IPS-NIHi11 (cell line): ENCODE measurements at regions not wholly inside any gene's neighbourhood (a gene's known extent, or its start where the extent isn't known, plus 50 kb on each side); places are given as distances from the start of the nearest gene placed in this dataset.
"Not testable (repeated sequence)": the region's sequence is repeated elsewhere in the genome, so short reads cannot be mapped to it uniquely, and the experiment has no call there.

Experiments
- DNase-seq: peaks from one replicate; pipeline ENCODE4 v3.0.0; 2012; ENCODE audit warnings: mixed read lengths, low spot score

- peak; percentile 57 for DNase-seq
Measured at GRCh38 chr4:133320576-133321170, 171.6 kb downstream of the PCDH10 start.

- no peak for DNase-seq
Measured at GRCh38 chr4:133316909-133317308, 167.8 kb downstream of the PCDH10 start.

GRCh38 chr4:133314991-133315390, 165.9 kb downstream of the PCDH10 start:
- no peak for DNase-seq

DNA sequence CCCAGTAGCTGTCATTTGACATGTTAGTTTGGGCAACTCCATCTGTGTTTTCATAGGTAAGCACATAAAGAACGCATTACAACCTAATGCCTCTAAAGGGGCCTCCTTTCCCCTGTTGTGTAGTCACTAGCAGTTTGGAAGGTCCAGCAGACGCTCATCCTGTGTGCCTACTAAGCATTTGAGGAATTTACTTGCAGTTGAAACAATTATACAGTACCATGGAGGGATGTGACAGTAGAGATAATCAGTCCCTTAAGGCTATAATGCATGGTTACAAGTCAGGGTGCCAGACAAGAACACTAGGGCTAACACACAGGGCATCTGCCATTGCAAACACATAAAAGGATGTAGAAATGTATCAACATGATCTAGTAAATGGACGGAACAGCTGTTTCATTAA, 138.3 kb downstream of the PCDH10 start:
- no peak for DNase-seq

DNA sequence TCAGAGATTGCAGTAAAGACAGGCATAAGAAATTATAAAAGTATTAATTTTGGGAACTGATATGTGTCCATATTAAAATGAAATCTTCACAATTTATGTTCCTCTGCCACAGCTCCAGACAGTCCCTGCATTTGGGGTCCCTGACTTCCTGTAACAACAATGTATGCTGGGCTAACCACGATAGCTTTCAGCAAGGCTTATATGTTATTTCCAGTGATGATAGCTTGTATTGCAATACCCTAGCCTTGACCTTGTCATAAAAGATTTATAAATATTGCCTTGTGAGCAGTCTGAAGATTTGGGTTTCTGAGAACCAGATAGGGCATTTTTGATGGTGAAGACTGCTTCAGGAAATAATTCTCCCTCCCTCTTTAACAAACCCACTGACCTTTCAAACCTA, 129.5 kb downstream of the PCDH10 start:
- no peak for DNase-seq

GRCh38 chr4:133277940-133278339, 128.8 kb downstream of the PCDH10 start:
- DNase-seq, result not testable (repeated sequence)

DNA sequence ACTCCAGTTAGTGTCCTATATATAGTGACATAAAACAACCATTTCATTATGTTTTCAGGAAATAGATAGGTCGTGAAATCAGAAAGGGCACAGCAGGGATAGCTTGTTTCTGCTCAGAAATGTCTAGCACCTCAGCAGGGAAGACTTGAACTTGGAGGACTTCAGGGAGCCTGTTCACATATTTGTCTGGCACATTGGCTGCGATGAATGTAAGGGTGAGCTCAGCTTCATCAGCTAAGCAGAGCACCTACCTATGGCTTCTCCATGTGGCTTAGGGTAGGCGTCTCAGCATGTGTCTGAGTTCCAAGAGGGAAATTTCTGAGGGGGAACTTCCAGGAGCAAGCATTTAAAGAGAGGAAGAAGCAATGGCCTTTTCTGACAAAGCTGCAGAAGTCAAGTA, 126.2 kb downstream of the PCDH10 start:
- no peak for DNase-seq

DNA sequence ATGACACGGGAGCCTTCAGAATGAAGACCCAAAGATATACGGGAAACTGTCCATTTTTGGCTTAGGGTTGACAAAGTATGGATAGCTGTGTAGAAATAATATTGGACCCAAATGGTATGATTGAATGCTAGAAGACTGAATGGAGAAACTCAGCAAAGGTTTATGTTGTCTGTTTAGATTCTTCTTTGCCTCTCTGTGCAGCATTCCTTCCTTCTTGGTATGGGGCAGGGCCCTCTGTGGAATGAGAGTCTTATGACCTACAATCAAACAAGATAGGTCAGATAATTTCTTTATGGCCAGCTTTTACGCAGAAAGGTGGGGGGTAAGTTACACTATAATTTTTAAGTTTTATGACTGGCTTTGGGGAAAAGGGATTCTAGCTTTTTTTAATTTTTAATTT, 124.3 kb downstream of the PCDH10 start:
- DNase-seq, result no peak

- no peak for DNase-seq
Measured at GRCh38 chr4:133270021-133270570, 121.0 kb downstream of the PCDH10 start.

GRCh38 chr4:133268205-133268604, 119.1 kb downstream of the PCDH10 start:
- no peak for DNase-seq

DNA sequence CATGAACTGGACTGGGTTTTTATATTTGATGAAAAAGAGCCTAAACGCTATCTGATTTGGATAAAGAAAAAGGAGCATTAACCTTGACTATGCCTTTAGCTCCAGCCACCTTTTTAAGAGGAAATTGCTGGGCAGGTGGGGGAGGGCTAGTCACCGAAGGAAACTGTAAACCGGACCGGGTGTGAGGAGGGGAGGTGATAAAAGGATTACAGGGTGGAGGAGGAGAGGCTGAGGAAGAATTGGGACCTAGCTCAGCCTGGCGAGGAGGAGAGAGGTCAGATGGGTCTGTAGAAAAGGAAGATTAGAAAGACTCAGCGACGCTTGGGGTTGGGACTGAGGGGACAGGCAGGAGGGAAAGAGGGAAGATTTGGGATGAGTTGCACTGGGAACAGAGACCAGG, 118.4 kb downstream of the PCDH10 start:
- not testable (repeated sequence) for DNase-seq

DNA sequence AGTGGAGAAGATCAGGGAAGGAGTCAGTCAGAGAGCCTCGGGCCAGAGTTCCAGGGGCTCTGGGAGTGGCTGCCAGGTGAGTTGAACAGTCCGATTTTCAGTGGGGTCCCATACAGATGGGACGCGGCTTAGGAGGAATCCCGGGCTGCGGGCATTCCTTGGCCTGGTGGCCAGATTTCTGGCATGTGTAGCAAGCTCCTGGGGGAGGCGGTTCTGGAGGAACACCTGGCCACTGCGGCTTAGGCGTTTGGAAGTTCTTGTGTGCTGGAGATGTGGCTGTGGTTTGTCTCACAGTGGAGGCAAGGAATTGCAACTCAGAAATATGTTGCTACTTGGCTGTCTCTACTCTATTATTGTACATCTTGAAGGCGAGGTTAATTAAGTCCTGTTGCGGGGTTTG, 117.9 kb downstream of the PCDH10 start:
- not testable (repeated sequence) for DNase-seq

- not testable (repeated sequence) for DNase-seq
Measured at GRCh38 chr4:133264251-133264650, 115.2 kb downstream of the PCDH10 start.

DNA sequence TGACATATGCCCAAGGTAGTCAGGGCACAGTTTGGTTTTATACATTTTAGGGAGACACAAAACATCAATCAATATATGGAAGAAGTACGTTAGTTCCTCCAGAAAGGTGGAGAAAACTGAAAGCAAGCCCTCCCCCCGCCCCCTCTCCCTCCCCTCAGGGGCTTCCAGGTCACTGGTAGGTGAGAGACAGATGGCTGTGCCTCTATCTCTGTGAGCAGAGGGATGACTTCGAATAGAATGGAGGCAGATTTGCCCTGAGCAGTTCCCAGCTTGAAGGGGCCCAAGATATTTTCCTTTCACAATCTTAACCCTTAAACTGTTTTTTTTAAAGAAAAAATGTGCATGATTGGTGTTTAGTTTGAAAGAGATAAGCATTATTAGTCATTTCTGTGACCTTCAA, 114.0 kb downstream of the PCDH10 start:
- peak; percentile 4 for DNase-seq

DNA sequence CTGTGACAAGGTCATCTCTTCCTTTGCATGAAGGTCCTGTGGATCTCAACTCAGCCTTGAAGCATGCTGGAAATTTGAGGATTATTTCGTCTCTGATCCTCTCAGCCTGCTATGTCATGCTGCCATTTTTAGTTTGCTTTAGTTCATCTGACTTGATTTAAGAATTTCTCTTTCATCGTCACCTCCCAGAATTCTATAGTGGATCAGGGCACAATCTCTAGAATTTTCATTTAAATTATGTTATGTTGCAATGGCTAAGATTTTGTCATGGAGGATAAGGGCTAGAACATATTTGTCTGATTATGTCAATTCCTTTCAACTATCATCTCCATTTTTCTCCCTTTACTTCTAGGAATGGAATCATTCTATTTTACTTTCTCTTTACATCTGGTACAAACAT, 98.8 kb downstream of the PCDH10 start:
- DNase-seq, result no peak

DNA sequence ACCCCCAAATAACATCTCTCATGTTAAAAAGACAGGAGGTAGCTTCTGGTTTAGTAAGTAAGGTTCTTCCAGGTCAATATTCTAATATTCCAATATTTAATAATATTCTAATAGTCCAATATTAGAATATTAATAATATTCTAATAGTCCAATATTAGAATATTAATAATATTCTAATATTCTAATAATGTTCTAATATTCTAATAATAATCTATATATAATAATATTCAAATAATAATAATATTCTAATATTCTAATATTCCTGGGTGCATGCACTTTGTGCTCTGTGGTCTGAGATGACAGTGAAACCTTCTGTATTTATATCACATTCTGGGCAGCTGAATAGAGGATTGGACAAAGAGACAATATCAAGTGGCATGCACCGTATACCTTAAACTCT, 96.1 kb downstream of the PCDH10 start:
- no peak for DNase-seq
